Activated CD8-positive, alpha-beta T cell treated with anti-CD3 and anti-CD28 coated beads for 36 hours (primary cell): ENCODE measurements at regions not wholly inside any gene's neighbourhood (a gene's known extent, or its start where the extent isn't known, plus 50 kb on each side); places are given as distances from the start of the nearest gene placed in this dataset.

Source experiments
- ATAC-seq: fragments of 200-7000 bp; cut with Tn5 transposase; one replicate; pipeline ENCODE4 v1.10.0; 2021; ENCODE audit warnings: mild to moderate bottlenecking, moderate library complexity
- CTCF ChIA-PET: fragments of 350-600 bp; sonication (Branson Sonifier 250); formaldehyde crosslinking; loops from one replicate; lab custom pipeline; 2021; ENCODE audit warnings: antibody characterized with exemption; lab: Charles Lee
- POLR2A ChIA-PET: fragments of 350-600 bp; sonication (Branson Sonifier 250); formaldehyde crosslinking; loops from one replicate; lab custom pipeline; 2021; ENCODE audit warnings: antibody characterized with exemption; lab: Charles Lee
- DNase-seq: peaks from one replicate; pipeline ENCODE4 v3.0.0-alpha.2; 2020
- H3K27ac Mint-ChIP-seq: one replicate; pipeline ENCODE4 v1.8.0; 2021; ENCODE audit warnings: mild to moderate bottlenecking, mixed read lengths
- H3K27me3 Mint-ChIP-seq: one replicate; pipeline ENCODE4 v1.8.0; 2021; ENCODE audit warnings: mixed read lengths
- H3K36me3 Mint-ChIP-seq: one replicate; pipeline ENCODE4 v1.8.0; 2021; ENCODE audit warnings: low read depth, mixed read lengths
- H3K4me1 Mint-ChIP-seq: one replicate; pipeline ENCODE4 v1.8.0; 2021; ENCODE audit warnings: low read depth, mixed read lengths
- H3K4me3 Mint-ChIP-seq: one replicate; pipeline ENCODE4 v1.8.0; 2021; ENCODE audit warnings: mild to moderate bottlenecking, moderate library complexity, mixed read lengths
- H3K9me3 Mint-ChIP-seq: one replicate; pipeline ENCODE4 v1.8.0; 2021; ENCODE audit warnings: mixed read lengths
- intact Hi-C: fragments of 100-400 bp; cut with micrococcal nuclease; formaldehyde crosslinking; loops from one replicate; pipeline ENCODE4 v1.10.0; 2022
- TF ChIP-seq, protein P1 (sequence below): fragments of 200-600 bp; IDR thresholded peaks from one replicate; pipeline ENCODE4 v1.8.0; 2022; ENCODE audit warnings: antibody characterized with exemption, mild to moderate bottlenecking

- intact Hi-C loops = no loop called here
- Mint-ChIP-seq H3K4me1 (no peaks in the 10 kb centered on the region), H3K9me3 (no peaks in the 10 kb centered on the region), H3K27ac (no peak overlapping the region), H3K4me3 (no peak overlapping the region), H3K27me3 (no peaks in the 10 kb centered on the region), H3K36me3 (no peaks in the 10 kb centered on the region)
- CTCF ChIA-PET = no interaction called here
- TF ChIP-seq, protein P1, sequence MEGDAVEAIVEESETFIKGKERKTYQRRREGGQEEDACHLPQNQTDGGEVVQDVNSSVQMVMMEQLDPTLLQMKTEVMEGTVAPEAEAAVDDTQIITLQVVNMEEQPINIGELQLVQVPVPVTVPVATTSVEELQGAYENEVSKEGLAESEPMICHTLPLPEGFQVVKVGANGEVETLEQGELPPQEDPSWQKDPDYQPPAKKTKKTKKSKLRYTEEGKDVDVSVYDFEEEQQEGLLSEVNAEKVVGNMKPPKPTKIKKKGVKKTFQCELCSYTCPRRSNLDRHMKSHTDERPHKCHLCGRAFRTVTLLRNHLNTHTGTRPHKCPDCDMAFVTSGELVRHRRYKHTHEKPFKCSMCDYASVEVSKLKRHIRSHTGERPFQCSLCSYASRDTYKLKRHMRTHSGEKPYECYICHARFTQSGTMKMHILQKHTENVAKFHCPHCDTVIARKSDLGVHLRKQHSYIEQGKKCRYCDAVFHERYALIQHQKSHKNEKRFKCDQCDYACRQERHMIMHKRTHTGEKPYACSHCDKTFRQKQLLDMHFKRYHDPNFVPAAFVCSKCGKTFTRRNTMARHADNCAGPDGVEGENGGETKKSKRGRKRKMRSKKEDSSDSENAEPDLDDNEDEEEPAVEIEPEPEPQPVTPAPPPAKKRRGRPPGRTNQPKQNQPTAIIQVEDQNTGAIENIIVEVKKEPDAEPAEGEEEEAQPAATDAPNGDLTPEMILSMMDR = no peak
- POLR2A ChIA-PET = no interaction called here
- no peak for ATAC-seq
- no peak for DNase-seq
Measured at GRCh38 chr6:43909474-43910148, 139.6 kb downstream of the VEGFA start.

DNA sequence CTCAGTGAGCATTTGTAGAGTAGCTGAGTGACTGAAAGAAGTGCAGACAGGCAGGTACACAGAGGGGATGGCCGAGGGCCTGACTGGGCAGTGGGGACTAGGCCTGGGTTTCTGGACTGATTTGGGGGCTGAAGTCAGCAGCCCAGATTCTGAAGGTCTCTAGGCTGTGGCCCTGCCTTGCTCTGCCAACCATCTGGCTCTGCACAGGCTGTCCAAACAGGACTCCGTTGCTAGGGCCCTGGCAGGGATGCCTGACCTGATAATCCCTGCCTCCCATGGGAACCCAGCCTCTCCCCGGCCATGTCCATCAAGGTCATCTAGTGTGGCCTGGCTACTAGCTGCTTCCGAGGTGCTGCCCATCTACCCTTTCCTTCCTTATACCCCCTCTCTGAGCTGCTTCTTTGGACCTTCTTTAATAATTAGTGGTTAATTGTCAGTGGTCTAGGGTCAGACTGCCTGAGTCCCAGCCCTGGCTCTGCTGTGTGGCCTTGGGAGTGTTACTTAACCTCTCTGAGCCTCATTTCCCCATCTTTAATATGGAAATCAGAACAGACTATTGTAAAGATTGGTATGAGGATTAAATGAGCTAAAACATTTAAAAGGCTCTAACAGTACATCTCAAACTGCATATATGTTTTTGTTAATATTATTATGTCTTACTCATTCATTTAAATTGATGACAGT is 137.9 kb downstream of the VEGFA start:
- Mint-ChIP-seq H3K9me3 (no peaks in the 10 kb centered on the region), H3K36me3 (no peaks in the 10 kb centered on the region), H3K4me1 (no peaks in the 10 kb centered on the region), H3K27ac (no peak overlapping the region), H3K27me3 (no peaks in the 10 kb centered on the region), H3K4me3 (no peak overlapping the region)
- DNase-seq (no peak), ATAC-seq (no peak)
- ChIA-PET POLR2A (interaction anchor here (0.9 kb wide), 2 partner anchors 17 to 60 kb away, joined by 3 read pairs; no protein-coding TSS in a partner anchor), CTCF (no interaction called here)
- intact Hi-C loops = no loop called here
- TF ChIP-seq, protein P1 = no peak

DNA sequence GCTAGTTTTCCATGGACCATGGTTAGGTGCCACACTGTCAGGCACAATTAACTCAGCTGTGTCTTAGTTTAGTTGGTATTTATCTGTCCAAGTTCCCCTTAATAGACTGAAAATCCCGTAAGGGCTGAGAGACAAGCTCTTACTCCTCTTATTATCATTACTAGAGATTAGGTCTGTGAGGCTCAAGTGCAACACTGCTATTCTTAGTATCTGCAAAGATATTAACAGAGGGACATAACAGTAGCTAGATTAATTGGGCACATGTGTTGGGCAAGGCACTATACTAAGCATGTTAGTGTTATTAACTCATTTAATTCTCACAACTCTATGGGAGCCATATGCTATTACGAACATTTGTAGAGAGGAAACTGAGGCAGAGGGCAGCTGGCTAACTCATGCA is 137.3 kb downstream of the VEGFA start:
- Mint-ChIP-seq H3K4me1 (no peaks in the 10 kb centered on the region), H3K27me3 (no peaks in the 10 kb centered on the region), H3K27ac (no peak overlapping the region), H3K9me3 (no peaks in the 10 kb centered on the region), H3K36me3 (no peaks in the 10 kb centered on the region), H3K4me3 (no peak overlapping the region)
- POLR2A ChIA-PET = interaction anchor here (0.9 kb wide), 1 partner anchor 61 kb away, joined by 3 read pairs; no protein-coding TSS in a partner anchor
- ATAC-seq (no peak), DNase-seq (no peak)
- TF ChIP-seq, protein P1 = no peak
- intact Hi-C loops = no loop called here
- CTCF ChIA-PET = no interaction called here

GRCh38 chr6:43904311-43905123 is 134.5 kb downstream of the VEGFA start:
- TF ChIP-seq, protein P1 = no peak
- H3K27me3 Mint-ChIP-seq = no peaks in the 10 kb centered on the region
- no peak for ATAC-seq
- ChIA-PET CTCF (no interaction called here), POLR2A (no interaction called here)
- intact Hi-C loops = no loop called here
- H3K36me3 Mint-ChIP-seq = no peaks in the 10 kb centered on the region
- no peak for DNase-seq
- H3K9me3 Mint-ChIP-seq = no peaks in the 10 kb centered on the region
- no peak overlapping the region for H3K27ac Mint-ChIP-seq
- peaks cover 5% of the 10 kb centered on the region for H3K4me1 Mint-ChIP-seq
- no peak overlapping the region for H3K4me3 Mint-ChIP-seq
